ENCODE measurements at regions not wholly inside any gene's neighbourhood (a gene's known extent, or its start where the extent isn't known, plus 50 kb on each side); places are given as distances from the start of the nearest gene placed in this dataset.
"Not testable (repeated sequence)": the region's sequence is repeated elsewhere in the genome, so short reads cannot be mapped to it uniquely, and the experiment has no call there.

DNA sequence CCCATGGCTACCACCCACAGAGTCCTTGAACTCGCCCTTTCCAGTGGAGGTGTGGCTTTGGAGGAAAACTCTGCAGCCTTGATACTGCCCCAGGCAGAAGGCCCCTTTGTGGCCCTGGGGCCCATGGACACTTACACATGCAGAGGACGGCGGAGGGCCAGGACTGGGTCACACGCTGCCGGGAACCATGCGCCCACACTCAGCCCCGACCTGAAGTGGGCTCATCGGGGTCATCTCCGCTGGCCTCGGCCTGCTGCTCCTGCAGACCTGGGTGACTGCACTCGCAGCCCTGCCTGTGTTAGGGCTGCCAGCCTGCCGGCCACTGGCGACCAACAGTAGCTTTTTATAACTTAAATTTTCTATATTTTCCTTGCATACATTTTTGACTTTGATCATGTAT, 286.2 kb downstream of the TUBA3C start:
- not testable (repeated sequence) for TF ChIP-seq CTCF (IDR thresholded peaks at IDR 0.05; ENCODE audit: low read depth, low read length); EZH2phosphoT487 (IDR thresholded peaks at IDR 0.05; ENCODE audit: low read depth)
